GM19324 (cell line): ENCODE measurements at regions not wholly inside any gene's neighbourhood (a gene's known extent, or its start where the extent isn't known, plus 50 kb on each side); places are given as distances from the start of the nearest gene placed in this dataset.

Experiments
- ATAC-seq: cut with Tn5 transposase; IDR thresholded peaks from one replicate; pipeline ENCODE4 v1.9.1; 2021; ENCODE audit warnings: mild to moderate bottlenecking, moderate library complexity; ENCODE audit not compliant: unreplicated experiment, low FRiP score

- ATAC-seq: no peak
Measured at GRCh38 chr2:21279525-21279924, 155.8 kb downstream of the TDRD15 start.

- no peak for ATAC-seq
Measured at GRCh38 chr2:21280793-21281192, 157.0 kb downstream of the TDRD15 start.

DNA sequence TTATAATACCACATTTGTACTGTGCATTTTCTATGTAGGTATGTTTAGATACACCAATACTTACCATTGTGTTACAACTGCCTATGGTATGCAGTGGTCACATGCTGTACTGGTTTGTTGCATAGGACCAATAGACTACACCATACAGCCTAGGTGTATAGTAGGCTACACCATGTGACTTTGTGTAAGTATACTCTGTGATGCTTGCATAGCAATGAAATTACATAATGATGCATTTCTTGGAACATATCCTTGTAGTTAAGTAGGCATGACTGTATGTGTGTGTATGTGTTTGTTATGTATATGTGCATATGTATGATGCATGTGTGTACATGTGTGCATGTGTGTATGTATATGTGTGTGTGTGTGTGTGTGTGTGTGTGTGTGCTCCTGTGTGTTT, 157.6 kb downstream of the TDRD15 start:
- ATAC-seq: no peak

DNA sequence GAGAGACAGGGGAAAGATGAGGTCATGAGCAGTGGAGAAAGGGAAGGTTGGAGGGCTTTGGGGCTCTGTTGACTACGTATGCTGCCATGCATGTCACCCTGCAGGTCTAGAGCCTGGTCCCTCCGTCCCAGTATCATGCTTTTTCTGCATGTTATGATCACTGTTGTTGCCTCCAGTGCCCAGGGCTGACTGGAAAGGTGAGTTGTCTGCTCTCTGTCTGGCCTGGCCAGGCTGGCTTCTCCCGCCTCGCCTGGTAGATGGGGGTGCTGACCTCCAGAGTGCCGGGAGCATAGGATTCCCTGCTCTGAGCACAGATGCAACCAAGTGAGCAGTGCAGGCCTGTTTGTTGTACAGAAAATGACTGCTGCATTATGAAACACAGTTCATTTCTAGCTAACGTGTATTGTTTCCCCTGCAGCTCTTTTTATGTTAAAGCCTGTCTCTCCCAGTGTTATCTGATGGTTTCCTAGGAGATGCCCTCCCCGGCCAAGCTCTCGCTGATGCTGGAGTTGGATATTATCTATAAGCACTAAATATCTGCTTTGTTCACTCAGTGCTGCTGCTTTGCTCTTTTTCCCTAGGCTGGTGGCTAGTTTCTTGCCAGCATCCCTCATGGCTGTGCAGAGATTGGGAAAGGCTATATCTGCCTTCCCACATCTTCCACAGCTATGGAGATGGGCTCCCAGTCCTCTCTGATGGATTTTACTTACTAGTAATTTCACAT, 158.2 kb downstream of the TDRD15 start:
- ATAC-seq: no peak

DNA sequence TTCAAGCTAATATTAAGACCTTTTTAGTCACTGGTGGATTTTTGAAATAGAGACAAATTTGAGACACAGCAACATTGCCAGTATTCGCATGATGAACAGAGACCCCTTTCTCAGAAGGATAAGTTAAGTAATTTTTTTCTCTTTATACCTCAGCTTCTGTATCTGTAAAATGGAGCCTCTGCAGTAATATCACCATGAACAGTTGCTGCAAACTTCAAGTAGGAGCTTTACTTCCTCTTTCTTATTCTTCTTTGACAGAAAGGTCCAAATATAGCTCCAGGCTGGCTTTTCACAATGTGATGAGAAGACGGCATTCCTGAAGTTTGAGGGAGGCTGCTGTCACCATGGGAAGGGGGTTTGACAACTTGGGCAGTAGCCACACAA, 158.7 kb downstream of the TDRD15 start:
- ATAC-seq: no peak

- ATAC-seq: no peak
Measured at GRCh38 chr2:21288299-21288698, 164.5 kb downstream of the TDRD15 start.

DNA sequence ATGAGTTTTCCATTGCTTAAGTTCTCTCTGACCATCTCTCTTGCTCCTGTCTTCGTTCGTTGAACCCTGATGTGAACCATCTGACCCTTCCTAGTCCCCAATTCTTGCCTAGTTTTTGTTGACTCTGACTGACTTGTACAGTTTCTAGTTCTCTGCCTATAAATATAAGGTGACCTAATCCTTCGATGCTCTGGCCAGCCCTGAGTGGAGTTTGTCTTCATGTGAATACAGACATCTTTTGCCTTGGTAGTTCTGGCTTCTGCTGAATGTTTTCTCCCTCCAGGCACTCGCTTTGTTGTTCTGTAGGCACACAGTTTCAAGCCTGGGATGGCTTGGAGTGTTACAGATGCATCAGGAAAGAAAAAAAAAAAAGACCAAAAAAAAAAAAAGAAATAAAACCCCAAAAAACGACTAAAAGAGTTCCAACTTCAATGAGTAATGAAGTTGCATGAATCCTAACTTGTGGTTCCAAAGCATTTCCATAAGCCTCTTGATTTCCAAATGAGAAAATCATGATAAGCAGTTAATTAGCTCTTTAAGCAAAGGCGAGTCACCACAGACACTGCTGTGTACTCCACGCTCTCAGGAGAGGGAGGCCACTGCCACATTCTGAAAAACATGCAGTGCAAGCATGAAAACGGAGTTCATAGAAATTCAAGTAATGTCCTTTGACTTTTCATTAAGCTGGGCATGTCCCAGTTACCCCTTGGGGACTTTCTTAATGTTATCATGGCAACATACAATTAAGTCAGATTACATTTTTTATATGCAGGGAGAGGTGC, 165.2 kb downstream of the TDRD15 start:
- ATAC-seq: no peak

DNA sequence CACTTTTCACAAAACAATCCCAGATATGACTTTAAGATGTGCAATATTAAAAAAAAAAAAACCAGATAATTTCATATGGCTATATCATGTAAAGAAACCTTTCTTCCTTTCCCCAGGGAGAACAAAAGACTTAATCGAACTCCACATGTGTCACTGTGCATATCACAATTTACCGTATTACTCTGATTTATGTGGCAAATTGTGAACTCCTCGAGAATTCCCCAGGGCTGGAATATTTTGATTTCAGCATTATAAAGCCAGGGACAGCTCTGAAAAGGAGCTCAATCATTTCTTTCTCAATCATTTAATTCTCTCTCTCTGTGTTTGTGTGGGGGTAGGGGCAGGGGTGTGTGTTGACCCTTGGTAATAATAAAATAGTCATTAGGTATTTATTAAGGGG, 165.8 kb downstream of the TDRD15 start:
- no peak for ATAC-seq

DNA sequence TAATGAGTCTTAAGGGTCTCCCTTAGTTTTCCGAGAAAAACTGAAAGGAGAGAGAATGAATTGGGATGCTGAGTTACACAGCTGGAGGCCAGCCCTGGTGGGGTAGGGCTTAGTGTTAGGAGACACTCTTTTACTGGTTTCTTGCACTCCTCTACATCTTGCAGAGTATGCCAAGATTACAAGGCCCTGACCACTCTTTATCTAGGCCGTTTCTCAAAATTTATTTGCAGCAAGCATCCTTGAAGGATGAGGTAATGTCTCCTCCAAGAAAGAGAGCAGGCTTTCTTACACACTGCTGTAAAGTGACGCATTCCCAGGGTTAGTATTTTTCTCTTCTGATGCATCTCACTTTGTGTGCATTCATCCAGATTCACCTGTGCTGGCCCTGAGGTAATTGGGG, 166.2 kb downstream of the TDRD15 start:
- no peak for ATAC-seq

GRCh38 chr2:21291426-21291825, 167.7 kb downstream of the TDRD15 start:
- no peak for ATAC-seq

- no peak for ATAC-seq
Measured at GRCh38 chr2:21294446-21294845, 170.7 kb downstream of the TDRD15 start.

- no peak for ATAC-seq
Measured at GRCh38 chr2:21299411-21299810, 175.6 kb downstream of the TDRD15 start.

DNA sequence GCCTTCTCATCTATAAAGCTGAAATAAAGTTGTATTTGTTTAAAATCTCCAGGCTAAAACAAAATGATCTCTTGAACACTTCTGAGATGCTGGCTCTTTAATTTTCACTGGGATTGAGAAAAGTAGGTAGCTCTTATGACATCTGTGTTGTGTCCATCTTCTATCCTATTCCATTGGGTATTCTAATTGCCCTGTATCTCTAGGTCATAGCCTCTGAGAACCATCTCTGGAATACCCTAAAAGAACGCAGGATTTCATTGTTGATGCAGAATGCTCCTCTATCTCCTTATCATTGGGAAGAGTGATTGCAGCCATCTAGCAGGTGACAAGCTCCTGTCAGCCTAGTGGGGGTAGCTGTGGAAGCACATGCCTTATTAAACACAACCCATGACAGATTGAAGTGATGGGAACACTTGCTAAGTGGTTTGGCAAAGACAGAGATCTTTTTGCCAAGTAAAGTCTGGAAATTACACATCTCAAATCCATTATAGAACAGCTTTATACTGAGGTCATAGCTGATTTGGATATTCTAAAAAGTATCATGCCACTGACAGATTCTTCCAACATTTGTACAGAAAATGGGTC, 178.2 kb downstream of the TDRD15 start:
- no peak for ATAC-seq

DNA sequence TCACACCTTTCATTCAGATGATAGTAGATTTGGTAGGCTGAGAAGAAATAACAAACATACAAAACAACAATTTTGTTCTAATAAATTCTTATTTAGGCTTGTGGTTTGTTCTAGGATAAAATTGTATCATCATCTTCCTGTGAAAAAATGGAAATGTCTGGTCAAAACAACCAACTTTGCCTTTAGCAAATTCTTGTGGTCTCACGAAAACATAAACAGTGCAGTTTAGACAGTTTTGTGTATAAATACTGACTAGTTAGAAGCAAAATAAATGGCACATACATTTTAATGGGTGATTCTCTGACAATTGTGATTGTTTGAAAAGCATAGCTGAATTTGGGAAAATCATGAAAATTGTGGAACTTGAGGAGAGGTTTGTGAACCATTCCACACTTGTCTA, 180.1 kb downstream of the TDRD15 start:
- no peak for ATAC-seq

- ATAC-seq: no peak
Measured at GRCh38 chr2:21305581-21305980, 181.8 kb downstream of the TDRD15 start.

GRCh38 chr2:21306235-21306634, 182.5 kb downstream of the TDRD15 start:
- no peak for ATAC-seq

- no peak for ATAC-seq
Measured at GRCh38 chr2:21307037-21307436, 183.3 kb downstream of the TDRD15 start.

GRCh38 chr2:21310493-21310892, 186.7 kb downstream of the TDRD15 start:
- ATAC-seq: no peak

DNA sequence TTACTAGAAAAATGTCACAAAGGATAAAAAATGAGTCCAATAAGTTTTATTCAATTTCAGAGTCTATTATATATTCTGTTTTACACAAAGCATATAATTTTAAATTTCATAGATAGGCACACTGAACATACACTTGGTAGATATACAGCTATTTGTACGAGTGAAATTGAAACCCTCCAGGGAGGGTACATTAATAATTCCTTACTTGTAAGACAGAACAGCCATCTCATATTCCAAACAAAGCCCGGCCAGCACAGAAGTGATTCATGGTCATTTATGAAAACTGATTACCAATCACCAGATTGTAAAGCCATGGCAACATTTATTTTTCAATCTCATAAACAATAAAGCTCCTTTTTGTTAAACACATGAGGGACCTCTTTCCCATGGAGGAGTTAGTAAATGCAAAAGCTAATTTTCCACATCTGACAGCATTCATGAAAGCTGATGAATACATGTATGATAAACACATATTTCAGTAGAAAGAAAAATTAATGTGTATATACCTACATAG, 190.6 kb downstream of the TDRD15 start:
- ATAC-seq: no peak

DNA sequence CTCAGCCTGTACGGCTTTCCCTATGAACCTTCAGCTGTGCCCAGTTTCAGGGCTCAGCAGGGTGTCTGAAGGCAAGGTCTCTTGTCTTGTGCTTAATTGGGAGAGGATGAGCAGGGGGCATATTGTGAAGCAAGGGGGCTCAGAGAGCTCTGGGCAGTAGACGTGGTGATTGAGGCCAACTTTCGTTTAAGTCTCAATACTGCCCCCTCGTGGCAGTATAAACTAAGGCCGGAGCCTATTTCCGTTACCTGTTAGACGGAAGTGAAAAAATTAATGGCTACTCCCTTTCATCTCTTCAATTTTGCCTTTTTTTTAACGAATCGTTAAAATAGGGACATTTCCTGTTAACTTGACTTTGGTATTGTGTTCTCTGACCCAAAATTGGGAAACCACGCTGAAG, 193.4 kb downstream of the TDRD15 start:
- peak; percentile 42 for ATAC-seq

DNA sequence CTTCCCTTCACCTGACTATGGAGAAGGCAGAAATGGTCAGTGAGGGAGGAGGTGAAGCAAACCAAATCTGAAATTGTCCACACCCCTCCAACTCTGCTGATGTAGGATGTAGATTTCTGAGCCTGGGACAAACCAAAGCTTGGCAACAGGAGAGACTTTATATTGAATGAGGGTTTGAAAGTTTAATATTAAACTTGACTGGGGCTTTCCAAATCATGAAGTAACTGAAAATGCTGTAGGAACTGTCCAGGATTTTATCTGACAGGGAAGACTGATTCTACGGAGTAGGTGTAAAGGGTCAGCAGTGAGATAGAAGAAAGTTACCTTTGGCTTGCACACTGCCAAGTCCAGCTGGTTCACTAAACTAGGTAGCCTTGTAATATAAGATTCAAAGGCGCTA, 194.5 kb downstream of the TDRD15 start:
- ATAC-seq: no peak

- ATAC-seq: no peak
Measured at GRCh38 chr2:21326152-21326551, 202.4 kb downstream of the TDRD15 start.
